CD1c-positive myeloid dendritic cell (primary cell): ENCODE measurements at regions not wholly inside any gene's neighbourhood (a gene's known extent, or its start where the extent isn't known, plus 50 kb on each side); places are given as distances from the start of the nearest gene placed in this dataset.

ENCODE experiments used
- DNase-seq: peaks from one replicate; pipeline ENCODE4 v3.0.0-alpha.2; 2016; ENCODE audit errors: extremely low spot score

GRCh38 chr18:30057398-30057797 lies 985.1 kb downstream of the DSC3 start:
- no peak for DNase-seq

GRCh38 chr18:30056528-30056927 lies 986.0 kb downstream of the DSC3 start:
- DNase-seq, result no peak

GRCh38 chr18:30044496-30044895 lies 998.0 kb downstream of the DSC3 start:
- DNase-seq, result no peak

GRCh38 chr18:30039201-30039600 lies 1003.3 kb downstream of the DSC3 start:
- no peak for DNase-seq

GRCh38 chr18:30034818-30035217 lies 1007.7 kb downstream of the DSC3 start:
- DNase-seq, result no peak

GRCh38 chr18:30016179-30016578 lies 1026.4 kb downstream of the DSC3 start:
- no peak for DNase-seq

- no peak for DNase-seq
These were observed 1037.6 kb downstream of the DSC3 start for GRCh38 chr18:30004965-30005364.

GRCh38 chr18:29982218-29982617 lies 1060.3 kb downstream of the DSC3 start:
- no peak for DNase-seq

GRCh38 chr18:29979881-29980280 lies 1062.7 kb downstream of the DSC3 start:
- no peak for DNase-seq

GRCh38 chr18:29969876-29970275 lies 1072.7 kb downstream of the DSC3 start:
- no peak for DNase-seq

- no peak for DNase-seq
These were observed 1080.0 kb downstream of the DSC3 start for GRCh38 chr18:29962579-29962978.

GRCh38 chr18:29960539-29960938 lies 1082.0 kb downstream of the DSC3 start:
- no peak for DNase-seq

- no peak for DNase-seq
These were observed 1112.3 kb downstream of the DSC3 start for GRCh38 chr18:29930231-29930630.

GRCh38 chr18:29928081-29928480 lies 1114.5 kb downstream of the DSC3 start:
- DNase-seq, result no peak

- DNase-seq, result no peak
These were observed 1117.0 kb downstream of the DSC3 start for GRCh38 chr18:29925566-29925965.

- no peak for DNase-seq
These were observed 1130.2 kb downstream of the DSC3 start for GRCh38 chr18:29912351-29912750.

GRCh38 chr18:29892960-29893558 lies 1149.5 kb downstream of the DSC3 start:
- DNase-seq, result no peak

GRCh38 chr18:29883114-29883513 lies 1159.4 kb downstream of the DSC3 start:
- DNase-seq, result no peak

GRCh38 chr18:29882620-29883019 lies 1159.9 kb downstream of the DSC3 start:
- DNase-seq, result no peak

GRCh38 chr18:29879763-29880162 lies 1162.8 kb downstream of the DSC3 start:
- no peak for DNase-seq

- no peak for DNase-seq
These were observed 1167.9 kb downstream of the DSC3 start for GRCh38 chr18:29874519-29875098.

GRCh38 chr18:29873211-29873610 lies 1169.3 kb downstream of the DSC3 start:
- no peak for DNase-seq

- DNase-seq, result no peak
These were observed 1171.3 kb downstream of the DSC3 start for GRCh38 chr18:29871246-29871645.

- DNase-seq, result no peak
These were observed 1179.7 kb downstream of the DSC3 start for GRCh38 chr18:29862824-29863223.
